H1 (cell line): ENCODE measurements at regions not wholly inside any gene's neighbourhood (a gene's known extent, or its start where the extent isn't known, plus 50 kb on each side); places are given as distances from the start of the nearest gene placed in this dataset.

Source experiments
- CTCF ChIA-PET: fragments of 300-600 bp; sonication (Branson Sonifier 250); formaldehyde crosslinking; loops from one replicate; lab custom pipeline; 2021; ENCODE audit not compliant: partially characterized antibody; lab: Charles Lee
- POLR2A ChIA-PET: fragments of 300-600 bp; sonication (Branson Sonifier 250); formaldehyde crosslinking; loops from one replicate; lab custom pipeline; 2021; ENCODE audit warnings: inconsistent platforms; ENCODE audit not compliant: partially characterized antibody; lab: Charles Lee
- DNase-seq, 2 experiments: peaks; one replicate each; pipeline versions ENCODE4 v3.0.0 to v3.0.0-alpha.2; 2010 to 2022; ENCODE audit warnings: low spot score in 2 of 2, low read depth in 1 of 2, mixed read lengths in 1 of 2
- FAIRE-seq: peaks from 2 replicates; lab custom pipeline; 2011; peaks lifted over from hg19 to GRCh38; lab: Jason Lieb, UNC
- H2AFZ ChIP-seq: 2 replicates; pipeline ENCODE4 v1.8.1; 2012; ENCODE audit warnings: low read length, inconsistent platforms
- H2AK5ac ChIP-seq: 2 replicates; pipeline ENCODE4 v1.6.1; 2013; ENCODE audit warnings: low read depth, low read length
- H2BK120ac ChIP-seq: replicated peaks from 2 replicates; pipeline ENCODE3; 2013; ENCODE audit warnings: low read depth, low read length, inconsistent platforms
- H2BK12ac ChIP-seq: 2 replicates; pipeline ENCODE4 v1.6.1; 2013; ENCODE audit warnings: low read depth, low read length
- H2BK15ac ChIP-seq: 2 replicates; pipeline ENCODE4 v1.6.1; 2013; ENCODE audit warnings: low read length
- H2BK20ac ChIP-seq: 2 replicates; pipeline ENCODE4 v1.6.1; 2013; ENCODE audit warnings: low read length
- H2BK5ac ChIP-seq: 2 replicates; pipeline ENCODE4 v1.6.1; 2013; ENCODE audit warnings: low read depth, low read length
- H3K14ac ChIP-seq: 2 replicates; pipeline ENCODE4 v1.6.1; 2013; ENCODE audit warnings: inconsistent platforms; ENCODE audit not compliant: insufficient read length
- H3K18ac ChIP-seq: 2 replicates; pipeline ENCODE4 v1.6.1; 2013; ENCODE audit warnings: low read length; ENCODE audit errors: extremely low read depth
- H3K23ac ChIP-seq: 2 replicates; pipeline ENCODE4 v1.6.1; 2013; ENCODE audit warnings: inconsistent platforms; ENCODE audit not compliant: insufficient read length
- H3K23me2 ChIP-seq: 2 replicates; pipeline ENCODE4 v1.6.1; 2013; ENCODE audit warnings: low read depth, low read length
- H3K27ac ChIP-seq: 2 replicates; pipeline ENCODE4 v1.6.1; 2011; ENCODE audit warnings: low read depth, low read length, inconsistent platforms
- H3K27me3 ChIP-seq, 4 experiments: replicated peaks in 1 of 4; 1 replicate in 1 of 4; 2 replicates in 3 of 4; pipeline versions ENCODE4 v1.6.1 to v1.8.1; 2011 to 2013; ENCODE audit warnings: low read length in 3 of 4, mild to moderate bottlenecking in 3 of 4, inconsistent platforms in 2 of 4, mixed read lengths in 2 of 4, moderate library complexity in 1 of 4; ENCODE audit not compliant: control insufficient read depth in 3 of 4, insufficient read depth in 3 of 4; ENCODE audit errors: extremely low read depth in 1 of 4
- H3K36me3 ChIP-seq, 4 experiments: 2 replicates each; pipeline versions ENCODE4 v1.6.1 to v1.8.1; 2011 to 2013; ENCODE audit warnings: mild to moderate bottlenecking in 4 of 4, low read length in 3 of 4, moderate library complexity in 2 of 4, control low read depth in 1 of 4, inconsistent platforms in 1 of 4; ENCODE audit not compliant: insufficient read depth in 4 of 4, control insufficient read depth in 2 of 4
- H3K4ac ChIP-seq: replicated peaks from 2 replicates; pipeline ENCODE3; 2013; ENCODE audit warnings: low read length, low read depth, mixed read lengths, inconsistent platforms; ENCODE audit not compliant: insufficient read length
- H3K4me1 ChIP-seq, 4 experiments: replicated peaks in 1 of 4; 1 replicate in 1 of 4; 2 replicates in 3 of 4; pipeline versions ENCODE4 v1.6.1 to v1.8.1; 2011 to 2013; ENCODE audit warnings: low read length in 3 of 4, inconsistent platforms in 2 of 4, mixed read lengths in 1 of 4; ENCODE audit not compliant: insufficient read depth in 4 of 4, control insufficient read depth in 3 of 4
- H3K4me2 ChIP-seq, 2 experiments: 2 replicates each; pipeline versions ENCODE4 v1.6.1 to v1.8.1; 2011 to 2013; ENCODE audit warnings: low read depth in 2 of 2, low read length in 2 of 2, control low read depth in 1 of 2, inconsistent platforms in 1 of 2, mild to moderate bottlenecking in 1 of 2; ENCODE audit not compliant: insufficient read depth in 1 of 2
- H3K4me3 ChIP-seq, 4 experiments: fragments of 200-600, 300-600 bp in 1 of 4; sonication (generic), shearing (Covaris generic), sonication (Bioruptor Twin) in 1 of 4; 2 replicates each; pipeline versions ENCODE4 v1.5.1 to v1.8.1; 2011 to 2016; ENCODE audit warnings: low read length in 4 of 4, low read depth in 3 of 4, control low read depth in 2 of 4, inconsistent platforms in 2 of 4, mild to moderate bottlenecking in 2 of 4, mixed read lengths in 1 of 4, moderate library complexity in 1 of 4; ENCODE audit not compliant: insufficient read depth in 2 of 4; ENCODE audit errors: extremely low read depth in 1 of 4
- H3K56ac ChIP-seq: replicated peaks from 2 replicates; pipeline ENCODE3; 2013; ENCODE audit warnings: low read depth, mild to moderate bottlenecking, mixed read lengths, low read length, inconsistent platforms; ENCODE audit not compliant: insufficient read length
- H3K79me1 ChIP-seq: 2 replicates; pipeline ENCODE4 v1.6.1; 2013; ENCODE audit warnings: low read depth, low read length, control low read depth
- H3K79me2 ChIP-seq, 2 experiments: 2 replicates each; pipeline versions ENCODE4 v1.6.1 to v1.8.1; 2012 to 2013; ENCODE audit warnings: low read length in 2 of 2, mild to moderate bottlenecking in 2 of 2, inconsistent platforms in 1 of 2; ENCODE audit not compliant: insufficient read depth in 2 of 2, control insufficient read depth in 1 of 2
- H3K9ac ChIP-seq, 4 experiments: replicated peaks in 1 of 4; 1 replicate in 1 of 4; 2 replicates in 3 of 4; pipeline versions ENCODE4 v1.6.1 to v1.8.1; 2011 to 2013; ENCODE audit warnings: low read depth in 3 of 4, low read length in 3 of 4, control low read depth in 2 of 4, mild to moderate bottlenecking in 2 of 4, moderate library complexity in 2 of 4, inconsistent platforms in 1 of 4; ENCODE audit errors: extremely low read depth in 1 of 4
- H3K9me3 ChIP-seq, 2 experiments: 2 replicates each; pipeline versions ENCODE4 v1.6.1 to v1.8.1; 2012 to 2013; ENCODE audit warnings: mild to moderate bottlenecking in 2 of 2, moderate library complexity in 2 of 2, control low read depth in 1 of 2, inconsistent platforms in 1 of 2, low read depth in 1 of 2, low read length in 1 of 2, mixed read lengths in 1 of 2; ENCODE audit not compliant: insufficient read depth in 2 of 2
- H4K20me1 ChIP-seq, 2 experiments: replicated peaks in 1 of 2; 2 replicates each; pipeline versions ENCODE3 to v1.8.1; 2011 to 2013; ENCODE audit warnings: inconsistent platforms in 2 of 2, low read length in 2 of 2, mild to moderate bottlenecking in 1 of 2; ENCODE audit not compliant: insufficient read depth in 2 of 2, control insufficient read depth in 1 of 2
- H4K5ac ChIP-seq: 2 replicates; pipeline ENCODE4 v1.6.1; 2013; ENCODE audit warnings: low read length, low read depth, mixed read lengths, inconsistent platforms; ENCODE audit not compliant: insufficient read length
- H4K8ac ChIP-seq: 2 replicates; pipeline ENCODE4 v1.8.0; 2013; ENCODE audit warnings: mild to moderate bottlenecking, moderate library complexity, low read length, inconsistent platforms; ENCODE audit not compliant: insufficient read depth; ENCODE audit errors: extremely low read depth
- H4K91ac ChIP-seq: replicated peaks from 2 replicates; pipeline ENCODE3; 2013; ENCODE audit warnings: low read length, mixed read lengths, inconsistent platforms; ENCODE audit not compliant: insufficient read length
- BACH1 ChIP-seq: IDR thresholded peaks from 2 replicates; pipeline ENCODE4 v1.6.1; 2012; ENCODE audit warnings: low read length, improper control_type of control experiment
- EGR1 ChIP-seq: IDR thresholded peaks from 2 replicates; pipeline ENCODE4 v1.6.1; 2011; ENCODE audit warnings: low read depth, low read length, borderline replicate concordance
- NRF1 ChIP-seq: IDR thresholded peaks from 2 replicates; pipeline ENCODE4 v1.6.1; 2011; ENCODE audit warnings: mild to moderate bottlenecking, low read depth, low read length, improper control_type of control experiment
- SIX5 ChIP-seq: IDR thresholded peaks from 2 replicates; pipeline ENCODE4 v1.6.1; 2011; ENCODE audit warnings: mild to moderate bottlenecking, low read depth, low read length
- WGBS, 2 experiments: shearing (Covaris generic) in 1 of 2; methylation state at CpG; one replicate each; pipeline versions ENCODE4 v1.1.6 to v1.1.7; 2013 to 2015; ENCODE audit warnings: low lambda C conversion rate in 2 of 2, mixed read lengths in 2 of 2, inconsistent platforms in 1 of 2, low coverage in 1 of 2, missing lambda C conversion rate in 1 of 2; ENCODE audit not compliant: insufficient replicate concordance in 2 of 2, insufficient coverage in 1 of 2, insufficient read length in 1 of 2; ENCODE audit errors: extremely low coverage in 1 of 2, missing lambda C conversion rate in 1 of 2; 5-methylcytosine and 5-hydroxymethylcytosine counted together

GRCh38 chr1:29569971-29570634, 333.8 kb downstream of the PTPRU start:
- Histone ChIP-seq H3K4me1 (no peaks in the 10 kb centered on the region), H3K4me3 (no peak overlapping the region), H3K18ac (no peak overlapping the region), H3K14ac (no peak overlapping the region), H2BK120ac (no peak overlapping the region), H3K23ac (no peak overlapping the region), H3K79me2 (no peaks in the 10 kb centered on the region), H2BK5ac (no peak overlapping the region), H4K20me1 (no peaks in the 10 kb centered on the region)
- TF ChIP-seq EGR1 (no peak), SIX5 (no peak), BACH1 (no peak), NRF1 (no peak)
- TF ChIP-seq, all 59 proteins: peak for 0
- ChIA-PET POLR2A (no interaction called here), CTCF (interaction anchor here (0.6 to 1.4 kb wide), 3 partner anchors 13 to 919 kb away, joined by 3 read pairs; no protein-coding TSS in a partner anchor)
- Histone ChIP-seq H3K27me3 (no peaks in the 10 kb centered on the region), H2AFZ (no peak overlapping the region), H3K9me3 (peaks cover 15 to 17% of the 10 kb centered on the region in 2 experiments), H2BK15ac (no peak overlapping the region), H3K4me2 (no peak overlapping the region), H4K8ac (no peak overlapping the region), H3K27ac (no peak overlapping the region), H3K9ac (no peak overlapping the region), H2BK12ac (no peak overlapping the region), H3K36me3 (no peaks in the 10 kb centered on the region; a peak in 1 of 8 replicates), H3K79me1 (no peaks in the 10 kb centered on the region), H2BK20ac (no peak overlapping the region), H3K4ac (no peak overlapping the region), H3K56ac (no peak overlapping the region), H4K91ac (no peak overlapping the region), H3K23me2 (no peaks in the 10 kb centered on the region), H4K5ac (no peak overlapping the region), H2AK5ac (no peak overlapping the region)
- 90% methylated on average over 3 of the region's 5 CpGs; no CpG with 5 or more reads in 1 of the 2 experiments for WGBS, 2 experiments
- FAIRE-seq (no peak), DNase-seq (no peak)
